DND-41 (cell line): ENCODE measurements at regions not wholly inside any gene's neighbourhood (a gene's known extent, or its start where the extent isn't known, plus 50 kb on each side); places are given as distances from the start of the nearest gene placed in this dataset.
A peak's percentile ranks its signal among the peaks of the same experiment; 100 is the strongest.

Experiments used
- ATAC-seq: fragments of 200-7000 bp; cut with Tn5 transposase; 3 replicates; pipeline ENCODE4 v1.9.1; 2021; ENCODE audit warnings: low read depth; ENCODE audit not compliant: insufficient read depth
- DNase-seq: peaks from one replicate; pipeline ENCODE4 v3.0.0-alpha.2; 2020
- H2AFZ ChIP-seq: 2 replicates; pipeline ENCODE4 v1.6.0; 2012; ENCODE audit warnings: low read depth, low read length
- H3K27ac ChIP-seq: 2 replicates; pipeline ENCODE4 v1.5.1; 2012; ENCODE audit warnings: low read length, inconsistent platforms
- H3K27me3 ChIP-seq: fragments of 200-600 bp; sonication (generic); 2 replicates; pipeline ENCODE4 v1.6.0; 2012; ENCODE audit warnings: low read length, mild to moderate bottlenecking, inconsistent platforms; ENCODE audit not compliant: insufficient read depth, poor library complexity
- H3K36me3 ChIP-seq: 2 replicates; pipeline ENCODE4 v1.5.1; 2012; ENCODE audit warnings: low read length, inconsistent platforms; ENCODE audit not compliant: insufficient read depth
- H3K4me1 ChIP-seq: 2 replicates; pipeline ENCODE4 v1.5.1; 2012; ENCODE audit warnings: mild to moderate bottlenecking, low read length; ENCODE audit not compliant: insufficient read depth
- H3K4me2 ChIP-seq: 2 replicates; pipeline ENCODE4 v1.6.0; 2012; ENCODE audit warnings: mild to moderate bottlenecking, moderate library complexity, low read length, inconsistent platforms; ENCODE audit not compliant: insufficient read depth
- H3K4me3 ChIP-seq, 2 experiments: fragments of 200-600 bp in 1 of 2; shearing (Covaris generic) in 1 of 2; 2 replicates each; pipeline ENCODE4 v1.5.1; 2012 to 2016; ENCODE audit warnings: inconsistent platforms in 2 of 2, low read length in 2 of 2, mild to moderate bottlenecking in 2 of 2, low read depth in 1 of 2, moderate library complexity in 1 of 2
- H3K79me2 ChIP-seq: 2 replicates; pipeline ENCODE4 v1.6.0; 2012; ENCODE audit warnings: low read length, inconsistent platforms; ENCODE audit not compliant: insufficient read depth
- H3K9ac ChIP-seq: 2 replicates; pipeline ENCODE4 v1.6.0; 2012; ENCODE audit warnings: low read depth, mild to moderate bottlenecking, inconsistent platforms, low read length, moderate library complexity
- H3K9me3 ChIP-seq: 2 replicates; pipeline ENCODE4 v1.5.1; 2012; ENCODE audit warnings: low read length, moderate library complexity, mild to moderate bottlenecking, inconsistent platforms; ENCODE audit not compliant: insufficient read depth, severe bottlenecking
- H4K20me1 ChIP-seq: 2 replicates; pipeline ENCODE4 v1.6.0; 2012; ENCODE audit warnings: low read length; ENCODE audit not compliant: insufficient read depth
- EZH2 ChIP-seq: IDR thresholded peaks from 3 replicates; pipeline ENCODE4 v1.6.1; 2012; ENCODE audit warnings: borderline replicate concordance, low read depth, mild to moderate bottlenecking, moderate library complexity, low read length, inconsistent platforms; ENCODE audit not compliant: severe bottlenecking
- TF ChIP-seq, protein P1 (sequence below): IDR thresholded peaks from 2 replicates; pipeline ENCODE4 v1.5.1; 2012; ENCODE audit warnings: borderline replicate concordance, low read length, moderate library complexity, mild to moderate bottlenecking; ENCODE audit not compliant: poor library complexity, severe bottlenecking; ENCODE audit errors: extremely low read depth

DNA sequence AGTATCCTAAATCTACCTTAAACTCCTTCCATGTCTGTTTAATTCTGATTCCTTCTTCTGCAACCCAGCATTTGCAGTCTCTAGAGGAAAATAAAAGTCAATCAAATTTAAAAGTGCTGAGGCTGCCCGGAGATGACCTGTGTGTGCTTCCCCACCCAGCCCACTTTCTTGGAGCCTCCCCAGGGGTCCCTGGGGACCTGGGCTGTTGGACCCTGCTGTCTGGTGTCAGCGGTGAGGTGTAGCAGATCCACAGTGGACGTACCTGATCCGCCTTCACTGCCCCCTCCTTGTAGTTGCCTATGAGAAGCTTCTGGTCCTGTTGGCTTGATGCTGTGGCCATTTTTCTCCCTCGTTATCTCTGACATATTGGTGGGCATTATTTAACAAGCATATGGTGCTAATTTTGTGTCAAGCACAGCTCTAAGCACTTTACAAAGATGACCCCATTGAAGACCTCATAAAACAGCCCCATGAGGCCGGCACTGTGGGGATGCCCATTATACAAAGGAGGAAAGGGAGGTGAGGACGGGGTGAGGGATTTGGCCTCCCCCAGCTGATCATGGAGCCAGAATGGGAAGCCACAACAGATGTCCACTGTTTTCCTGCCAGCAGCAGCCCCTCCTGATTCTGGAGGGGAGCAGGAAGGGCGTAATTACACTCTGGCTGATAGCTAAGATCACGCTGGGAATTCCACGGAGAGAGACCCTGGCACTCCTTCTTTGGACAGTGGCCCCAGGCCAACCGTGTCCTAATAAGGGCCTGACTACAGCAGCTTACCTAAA, 628.2 kb downstream of the CDH26 start:
- TF ChIP-seq, protein P1, sequence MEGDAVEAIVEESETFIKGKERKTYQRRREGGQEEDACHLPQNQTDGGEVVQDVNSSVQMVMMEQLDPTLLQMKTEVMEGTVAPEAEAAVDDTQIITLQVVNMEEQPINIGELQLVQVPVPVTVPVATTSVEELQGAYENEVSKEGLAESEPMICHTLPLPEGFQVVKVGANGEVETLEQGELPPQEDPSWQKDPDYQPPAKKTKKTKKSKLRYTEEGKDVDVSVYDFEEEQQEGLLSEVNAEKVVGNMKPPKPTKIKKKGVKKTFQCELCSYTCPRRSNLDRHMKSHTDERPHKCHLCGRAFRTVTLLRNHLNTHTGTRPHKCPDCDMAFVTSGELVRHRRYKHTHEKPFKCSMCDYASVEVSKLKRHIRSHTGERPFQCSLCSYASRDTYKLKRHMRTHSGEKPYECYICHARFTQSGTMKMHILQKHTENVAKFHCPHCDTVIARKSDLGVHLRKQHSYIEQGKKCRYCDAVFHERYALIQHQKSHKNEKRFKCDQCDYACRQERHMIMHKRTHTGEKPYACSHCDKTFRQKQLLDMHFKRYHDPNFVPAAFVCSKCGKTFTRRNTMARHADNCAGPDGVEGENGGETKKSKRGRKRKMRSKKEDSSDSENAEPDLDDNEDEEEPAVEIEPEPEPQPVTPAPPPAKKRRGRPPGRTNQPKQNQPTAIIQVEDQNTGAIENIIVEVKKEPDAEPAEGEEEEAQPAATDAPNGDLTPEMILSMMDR, result no peak
- TF ChIP-seq EZH2, result no peak
- no peak overlapping the region for H3K9ac ChIP-seq
- H3K4me2 ChIP-seq, result no peak overlapping the region
- no peak overlapping the region for H2AFZ ChIP-seq
- H3K79me2 ChIP-seq, result no peaks in the 10 kb centered on the region
- DNase-seq (no peak), ATAC-seq (no peak)
- no peak overlapping the region for H3K4me3 ChIP-seq
- no peaks in the 10 kb centered on the region for H3K9me3 ChIP-seq
- no peaks in the 10 kb centered on the region for H4K20me1 ChIP-seq
- H3K27ac ChIP-seq, result no peak overlapping the region
- no peaks in the 10 kb centered on the region for H3K27me3 ChIP-seq
- H3K36me3 ChIP-seq, result no peaks in the 10 kb centered on the region
- no peaks in the 10 kb centered on the region for H3K4me1 ChIP-seq

DNA sequence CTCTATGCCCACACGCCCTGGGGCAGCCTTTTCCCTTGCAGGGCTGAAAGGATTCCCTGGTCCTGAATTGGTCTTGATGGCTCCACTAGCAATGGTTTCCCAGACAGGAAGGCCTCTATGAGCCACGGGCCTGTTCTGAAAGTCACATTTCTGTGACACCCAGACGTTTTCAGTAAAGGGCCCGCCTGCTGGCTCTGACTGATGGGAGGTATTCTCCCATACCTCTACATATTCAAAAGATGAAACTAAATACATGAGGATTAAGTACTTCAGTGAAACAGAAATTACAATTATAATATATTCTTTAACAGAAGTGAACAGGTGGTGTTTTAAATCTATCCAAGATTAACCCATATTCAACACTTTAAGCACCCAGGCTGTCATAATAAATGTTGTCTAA, 629.8 kb downstream of the CDH26 start:
- Histone ChIP-seq H3K27me3 (no peaks in the 10 kb centered on the region), H3K4me3 (no peak overlapping the region), H4K20me1 (no peaks in the 10 kb centered on the region), H3K27ac (no peak overlapping the region), H3K4me1 (no peaks in the 10 kb centered on the region), H3K36me3 (no peaks in the 10 kb centered on the region), H2AFZ (no peak overlapping the region), H3K9me3 (no peaks in the 10 kb centered on the region), H3K4me2 (no peak overlapping the region), H3K79me2 (no peaks in the 10 kb centered on the region), H3K9ac (no peak overlapping the region)
- TF ChIP-seq EZH2, result no peak
- TF ChIP-seq, protein P1, result no peak
- DNase-seq (no peak), ATAC-seq (no peak)

DNA sequence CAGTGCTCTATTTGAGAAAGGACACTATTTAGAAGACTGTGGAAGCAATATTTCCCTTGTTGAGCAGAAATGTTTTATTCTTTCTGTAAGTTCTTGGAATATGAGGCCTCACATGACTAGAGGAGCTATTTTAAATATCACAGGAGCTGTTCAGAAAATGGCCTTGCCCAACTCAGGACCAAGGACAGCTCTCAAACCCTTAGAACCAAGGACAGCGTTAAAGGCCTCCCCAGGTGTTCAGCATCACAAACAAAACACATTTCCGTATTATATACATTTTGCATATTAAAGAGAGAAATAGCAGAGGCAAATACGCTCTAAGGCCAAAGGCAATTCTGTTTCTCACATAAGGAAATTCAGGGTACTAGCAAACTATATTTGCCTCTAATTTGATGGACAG, 631.4 kb downstream of the CDH26 start:
- Histone ChIP-seq H3K27ac (no peak overlapping the region), H3K9me3 (no peaks in the 10 kb centered on the region), H3K9ac (no peak overlapping the region), H3K36me3 (no peaks in the 10 kb centered on the region), H4K20me1 (no peaks in the 10 kb centered on the region), H3K4me1 (no peaks in the 10 kb centered on the region), H3K79me2 (no peaks in the 10 kb centered on the region), H3K27me3 (no peaks in the 10 kb centered on the region), H3K4me3 (no peak overlapping the region), H2AFZ (no peak overlapping the region), H3K4me2 (no peak overlapping the region)
- TF ChIP-seq, protein P1, result no peak
- TF ChIP-seq EZH2, result no peak
- DNase-seq (peak; percentile 69), ATAC-seq (peak; percentile 83)
